Fibroblast of peridontal ligament (primary cell): ENCODE measurements at regions not wholly inside any gene's neighbourhood (a gene's known extent, or its start where the extent isn't known, plus 50 kb on each side); places are given as distances from the start of the nearest gene placed in this dataset.
"Not testable (repeated sequence)": the region's sequence is repeated elsewhere in the genome, so short reads cannot be mapped to it uniquely, and the experiment has no call there.

Experiments
- DNase-seq: peaks from one replicate; pipeline ENCODE4 v3.0.0-alpha.2; 2010; ENCODE audit errors: extremely low read depth

- DNase-seq = no peak
Observed at GRCh38 chr17:51347851-51348584, 87.7 kb downstream of the UTP18 start.

GRCh38 chr17:51351080-51351479 lies 90.7 kb downstream of the UTP18 start:
- DNase-seq = no peak

GRCh38 chr17:51351890-51352289 lies 91.5 kb downstream of the UTP18 start:
- peak; percentile 58 for DNase-seq

- no peak for DNase-seq
Observed at GRCh38 chr17:51352798-51353197, 92.5 kb downstream of the UTP18 start.

- no peak for DNase-seq
Observed at GRCh38 chr17:51353296-51353695, 93.0 kb downstream of the UTP18 start.

- no peak for DNase-seq
Observed at GRCh38 chr17:51354936-51355335, 94.6 kb downstream of the UTP18 start.

GRCh38 chr17:51355441-51356410 lies 95.4 kb downstream of the UTP18 start:
- peak; percentile 37 for DNase-seq

- DNase-seq = no peak
Observed at GRCh38 chr17:51359055-51359454, 98.7 kb downstream of the UTP18 start.

GRCh38 chr17:51362811-51363585 lies 102.7 kb downstream of the UTP18 start:
- no peak for DNase-seq

GRCh38 chr17:51365090-51365489 lies 104.7 kb downstream of the UTP18 start:
- DNase-seq = no peak

- DNase-seq = no peak
Observed at GRCh38 chr17:51366866-51367265, 106.5 kb downstream of the UTP18 start.

- not testable (repeated sequence) for DNase-seq
Observed at GRCh38 chr17:51367836-51368235, 107.5 kb downstream of the UTP18 start.

GRCh38 chr17:51371732-51372151 lies 111.4 kb downstream of the UTP18 start:
- DNase-seq = peak; percentile 17

GRCh38 chr17:51372345-51373004 lies 112.1 kb downstream of the UTP18 start:
- peak; percentile 30 for DNase-seq

- no peak for DNase-seq
Observed at GRCh38 chr17:51373489-51374152, 113.3 kb downstream of the UTP18 start.

- no peak for DNase-seq
Observed at GRCh38 chr17:51374209-51374608, 113.9 kb downstream of the UTP18 start.

GRCh38 chr17:51375771-51376170 lies 115.4 kb downstream of the UTP18 start:
- no peak for DNase-seq

- no peak for DNase-seq
Observed at GRCh38 chr17:51376739-51377138, 116.4 kb downstream of the UTP18 start.

- no peak for DNase-seq
Observed at GRCh38 chr17:51381262-51381661, 120.9 kb downstream of the UTP18 start.

- no peak for DNase-seq
Observed at GRCh38 chr17:51385208-51385607, 124.9 kb downstream of the UTP18 start.

GRCh38 chr17:51387582-51387981 lies 127.2 kb downstream of the UTP18 start:
- no peak for DNase-seq
